HG02588 (cell line): ENCODE measurements at regions not wholly inside any gene's neighbourhood (a gene's known extent, or its start where the extent isn't known, plus 50 kb on each side); places are given as distances from the start of the nearest gene placed in this dataset.

ENCODE experiments used
- ATAC-seq: cut with Tn5 transposase; IDR thresholded peaks from one replicate; pipeline ENCODE4 v1.9.1; 2021; ENCODE audit warnings: mild to moderate bottlenecking, moderate library complexity; ENCODE audit not compliant: unreplicated experiment

GRCh38 chr12:115407723-115408122 is 723.7 kb upstream of the TBX3 start:
- ATAC-seq: no peak

- ATAC-seq: no peak
Measured at GRCh38 chr12:115407036-115407435, 723.1 kb upstream of the TBX3 start.

DNA sequence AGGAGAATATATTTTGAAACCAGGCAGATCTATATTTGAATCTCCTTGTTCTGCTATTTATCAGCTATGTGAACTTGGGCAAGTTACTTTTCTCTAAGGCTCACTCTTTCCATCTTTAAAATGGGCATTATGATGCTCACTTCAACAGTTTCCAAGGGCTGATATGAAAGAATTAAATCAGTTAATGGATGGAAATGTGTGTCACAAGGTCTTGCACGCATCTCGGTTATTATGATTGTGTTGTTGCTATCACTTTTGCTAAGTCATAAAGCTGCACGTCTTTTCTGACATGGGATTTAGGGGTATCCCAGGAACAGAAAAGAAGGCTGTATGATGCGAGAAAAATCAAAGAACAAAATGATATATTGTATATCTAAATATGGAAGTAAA is 721.5 kb upstream of the TBX3 start:
- no peak for ATAC-seq

- ATAC-seq: no peak
Measured at GRCh38 chr12:115404761-115405470, 720.9 kb upstream of the TBX3 start.

GRCh38 chr12:115403689-115404088 is 719.7 kb upstream of the TBX3 start:
- no peak for ATAC-seq

DNA sequence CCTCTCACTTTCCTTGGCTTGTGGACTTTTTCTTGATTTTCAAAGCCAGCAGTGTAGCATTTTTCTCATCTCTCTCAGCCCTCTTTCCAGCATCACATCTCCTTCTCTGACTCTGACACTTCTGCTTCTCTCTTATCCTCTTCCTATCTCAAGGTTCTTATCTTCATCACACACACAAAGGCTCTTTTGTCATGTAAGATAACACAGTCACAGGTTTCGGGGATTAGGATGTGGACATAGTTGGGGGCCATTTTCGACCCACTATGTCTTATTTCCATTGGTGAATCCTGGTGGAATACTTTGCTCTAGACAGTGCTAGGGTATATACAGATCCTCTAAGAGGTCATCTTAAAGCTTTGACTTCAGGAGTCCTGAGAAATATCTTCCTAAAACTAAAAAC is 719.3 kb upstream of the TBX3 start:
- ATAC-seq: no peak

DNA sequence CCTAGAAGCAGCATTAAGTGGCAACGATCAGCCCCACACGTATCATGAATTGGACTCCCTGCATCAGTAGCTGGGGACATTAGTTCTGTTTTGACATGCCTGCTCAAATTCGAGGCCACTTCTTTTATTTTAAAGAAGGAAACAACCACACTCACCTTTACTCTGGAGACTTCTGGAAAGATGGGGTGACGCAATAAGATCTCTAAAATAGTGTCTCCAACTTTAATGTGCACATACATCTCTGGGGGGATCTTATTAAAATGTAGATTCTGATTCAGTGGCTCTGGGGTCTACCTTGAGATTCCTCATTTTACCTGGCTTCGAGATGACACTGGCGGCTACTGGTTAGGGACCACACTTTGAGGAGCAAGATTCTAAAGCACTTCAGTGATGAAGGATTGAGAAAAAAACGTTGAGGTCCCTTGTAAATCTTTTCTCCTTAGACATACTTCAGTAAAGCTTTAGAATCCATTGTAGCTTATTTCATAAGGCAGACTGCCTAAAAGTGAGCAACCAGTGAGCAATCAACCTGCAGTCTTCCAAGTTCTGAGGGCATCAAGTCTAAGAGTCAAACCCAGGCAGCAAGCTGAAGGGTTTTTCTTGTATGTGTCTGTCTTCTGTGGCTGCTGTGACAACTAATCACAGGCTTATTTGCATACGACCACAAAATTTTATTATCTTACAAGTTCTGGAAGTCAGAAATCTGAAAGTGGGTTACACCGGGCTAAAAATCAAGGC is 718.6 kb upstream of the TBX3 start:
- no peak for ATAC-seq

DNA sequence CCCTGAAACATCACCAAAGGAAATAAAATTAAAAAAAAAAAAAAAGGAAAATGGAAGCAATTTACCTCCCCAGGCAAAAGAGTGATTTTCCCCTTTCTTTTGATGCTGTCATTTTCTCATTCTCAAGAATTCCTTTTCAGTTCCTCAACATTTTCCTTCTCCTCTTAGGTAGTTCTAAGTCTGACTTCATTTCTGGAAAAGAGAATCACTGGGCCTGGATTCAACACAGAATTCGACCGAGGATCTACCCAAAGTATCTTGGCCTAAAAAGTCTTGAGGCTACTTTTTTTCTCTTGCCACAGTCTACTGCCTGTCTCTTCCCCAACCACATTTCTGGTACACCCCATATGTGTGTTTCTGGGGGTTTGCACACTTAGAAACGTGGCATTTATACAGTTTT is 717.8 kb upstream of the TBX3 start:
- no peak for ATAC-seq

DNA sequence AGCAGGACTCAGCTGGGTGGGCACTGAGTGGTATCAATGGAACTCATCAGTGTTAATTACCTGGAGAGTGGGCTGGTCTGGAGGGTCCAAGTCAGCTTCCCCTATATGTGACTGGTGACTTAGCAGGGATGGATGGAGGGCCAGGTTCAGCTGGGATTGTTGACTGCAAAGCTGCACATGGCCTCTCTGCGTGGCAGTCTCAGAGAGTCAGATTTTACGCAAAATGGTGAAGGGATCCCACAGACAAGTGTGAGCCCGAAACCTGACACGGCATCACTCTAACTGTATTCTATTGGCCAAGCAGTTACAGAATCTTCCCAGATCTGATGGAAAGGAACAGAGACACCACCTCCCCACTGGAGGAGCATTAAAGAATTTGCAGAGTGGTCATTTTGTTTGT is 716.0 kb upstream of the TBX3 start:
- no peak for ATAC-seq

GRCh38 chr12:115398311-115398781 is 714.4 kb upstream of the TBX3 start:
- ATAC-seq: no peak

DNA sequence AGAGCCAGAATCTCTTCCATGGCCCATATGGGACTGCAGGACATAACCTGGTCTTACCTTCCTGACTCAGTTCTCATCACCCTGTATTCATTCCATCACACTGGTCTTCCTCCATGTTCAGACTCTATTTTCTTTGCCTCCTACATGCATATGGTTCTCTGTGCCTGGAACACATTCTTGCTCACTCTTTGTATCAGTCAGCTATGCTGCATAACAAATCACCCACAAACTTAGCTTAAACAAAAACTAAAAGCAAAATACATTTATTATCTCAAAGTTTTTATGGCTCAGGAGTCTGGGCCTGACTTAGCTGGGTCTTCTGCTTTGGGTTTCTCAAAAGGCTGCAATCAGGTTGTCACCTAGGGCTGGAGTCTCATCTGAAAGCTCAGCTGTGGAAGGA is 712.6 kb upstream of the TBX3 start:
- ATAC-seq: no peak

- ATAC-seq: no peak
Measured at GRCh38 chr12:115394496-115395220, 710.7 kb upstream of the TBX3 start.

GRCh38 chr12:115388139-115388538 is 704.2 kb upstream of the TBX3 start:
- no peak for ATAC-seq

DNA sequence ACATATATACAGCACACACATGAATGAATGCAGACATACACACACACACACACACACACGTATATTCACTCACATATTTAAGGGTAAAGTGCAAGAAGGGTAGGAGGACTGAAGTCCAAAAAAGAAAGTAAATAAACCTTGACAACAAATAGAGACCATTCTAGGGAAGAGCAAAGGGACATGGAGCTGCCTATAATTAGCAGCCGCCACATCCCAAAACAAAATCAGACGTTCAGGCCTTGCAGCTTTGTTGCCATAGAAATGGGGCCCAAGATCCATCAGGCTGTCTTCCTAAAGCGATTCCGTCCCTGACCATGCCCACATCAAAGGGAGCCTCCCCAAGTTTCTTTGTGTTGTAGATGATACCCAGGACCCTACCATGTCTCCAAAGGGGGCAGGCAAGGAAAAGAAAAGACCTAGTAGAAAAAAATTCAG is 703.5 kb upstream of the TBX3 start:
- ATAC-seq: no peak

- ATAC-seq: no peak
Measured at GRCh38 chr12:115386946-115387345, 703.0 kb upstream of the TBX3 start.

DNA sequence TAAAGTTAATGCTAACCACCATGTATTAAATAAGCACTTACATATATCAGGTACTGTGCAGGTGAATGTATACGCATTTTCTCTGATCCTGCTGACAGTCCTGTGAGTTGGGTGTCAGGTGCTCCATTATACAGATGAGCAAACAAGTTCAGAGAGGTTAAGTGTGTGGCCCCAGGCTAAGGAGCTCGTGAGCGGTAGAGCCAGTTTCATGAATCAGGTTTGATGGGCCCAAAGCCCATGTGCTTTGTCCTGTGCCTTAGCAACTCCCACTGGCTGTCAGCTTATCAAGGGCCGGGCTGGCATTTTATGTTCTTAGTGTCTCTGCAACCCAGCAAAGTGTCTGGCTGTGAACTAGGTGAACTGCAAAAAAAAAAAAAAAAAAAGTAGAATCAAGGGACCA is 701.2 kb upstream of the TBX3 start:
- no peak for ATAC-seq

GRCh38 chr12:115384391-115384790 is 700.4 kb upstream of the TBX3 start:
- no peak for ATAC-seq

DNA sequence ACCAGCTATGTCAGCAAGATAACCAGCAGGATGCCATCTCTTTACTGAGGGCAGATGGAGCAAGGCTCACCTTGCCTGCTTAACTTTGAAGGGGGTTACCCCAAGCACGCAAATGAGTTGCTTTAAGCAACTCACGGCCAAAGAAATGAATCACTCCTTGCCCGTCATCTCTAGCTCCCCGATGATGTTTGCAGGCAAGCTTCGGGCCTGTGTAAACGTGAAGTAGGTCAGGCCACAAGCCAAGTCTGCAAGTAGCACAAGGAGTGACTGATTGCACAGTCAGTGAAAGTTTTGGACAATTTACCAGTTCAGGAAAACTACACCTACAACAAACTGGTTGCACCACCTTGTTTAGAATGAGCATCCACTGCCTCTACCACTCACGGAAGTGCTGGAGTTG is 699.7 kb upstream of the TBX3 start:
- no peak for ATAC-seq

- ATAC-seq: no peak
Measured at GRCh38 chr12:115382681-115383080, 698.7 kb upstream of the TBX3 start.

- no peak for ATAC-seq
Measured at GRCh38 chr12:115380546-115381120, 696.7 kb upstream of the TBX3 start.

DNA sequence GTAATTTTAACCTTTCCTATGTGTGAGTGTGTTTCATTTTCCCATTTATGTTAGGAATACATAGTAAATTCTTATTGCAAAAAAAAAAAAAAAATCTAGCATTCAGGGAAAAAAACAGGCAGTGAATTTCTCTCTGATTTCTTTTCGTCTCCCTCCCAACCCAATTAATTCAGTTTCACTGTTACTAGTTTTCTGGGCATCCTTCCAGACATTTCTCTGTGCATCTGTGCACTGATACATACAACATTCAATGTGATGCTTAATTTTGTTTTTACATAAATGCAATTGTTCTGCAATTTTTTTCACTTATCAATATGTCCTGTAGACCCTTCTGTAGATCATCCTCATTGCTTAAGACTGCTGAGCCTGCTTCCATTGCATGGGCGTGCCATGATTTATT is 694.3 kb upstream of the TBX3 start:
- ATAC-seq: no peak
